HG03045 (cell line): ENCODE measurements at regions not wholly inside any gene's neighbourhood (a gene's known extent, or its start where the extent isn't known, plus 50 kb on each side); places are given as distances from the start of the nearest gene placed in this dataset.

Experiments
- ATAC-seq: cut with Tn5 transposase; IDR thresholded peaks from one replicate; pipeline ENCODE4 v1.9.1; 2021; ENCODE audit warnings: mild to moderate bottlenecking, moderate library complexity; ENCODE audit not compliant: unreplicated experiment

DNA sequence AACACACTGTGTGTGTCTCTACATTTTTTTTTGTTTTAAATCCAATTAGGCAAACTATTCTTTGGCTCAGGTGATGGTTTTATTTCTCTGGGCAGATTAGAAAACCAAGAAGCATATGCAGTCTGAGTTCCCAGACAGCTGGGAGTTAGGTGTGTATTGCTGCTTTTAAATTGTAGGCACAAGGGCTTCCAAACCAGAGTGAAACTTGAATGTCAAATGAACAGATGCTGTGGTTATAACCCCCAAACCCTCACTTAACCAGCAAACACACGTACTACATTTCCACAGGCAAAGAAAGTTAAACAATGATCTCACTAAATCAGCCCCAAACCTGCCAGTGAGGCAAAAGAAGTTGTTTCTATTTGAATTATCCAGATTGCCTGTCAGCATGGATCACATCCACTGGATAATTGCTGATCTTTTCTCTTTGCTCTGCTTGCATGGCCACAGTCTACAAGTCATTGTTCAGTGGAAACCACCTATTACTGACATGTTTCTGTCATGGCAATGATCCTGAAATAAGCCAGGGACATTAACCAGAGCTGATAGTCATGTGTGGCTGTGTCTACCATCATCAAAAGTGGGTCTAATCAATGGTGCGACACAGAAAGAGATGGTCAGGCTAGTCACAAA lies 576.5 kb upstream of the PLXNA2 start:
- ATAC-seq: no peak

DNA sequence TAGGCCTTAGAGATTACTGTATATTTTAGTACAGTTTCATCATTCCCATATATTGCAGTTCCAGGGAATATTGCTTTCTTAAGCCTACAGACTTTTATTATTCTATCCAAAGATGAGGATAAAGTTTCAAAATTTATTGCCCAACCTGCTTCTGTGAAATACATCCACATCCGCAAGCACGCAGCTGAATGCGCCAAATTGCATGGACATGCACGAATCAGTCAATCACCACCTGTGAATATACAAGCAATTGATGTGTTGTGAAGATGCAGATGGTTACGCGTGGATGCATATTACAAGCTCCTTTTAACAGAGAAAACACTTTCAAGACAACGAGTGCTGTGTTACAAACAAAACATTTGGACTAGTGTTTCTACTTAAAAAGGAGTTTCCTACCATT lies 577.8 kb upstream of the PLXNA2 start:
- no peak for ATAC-seq

DNA sequence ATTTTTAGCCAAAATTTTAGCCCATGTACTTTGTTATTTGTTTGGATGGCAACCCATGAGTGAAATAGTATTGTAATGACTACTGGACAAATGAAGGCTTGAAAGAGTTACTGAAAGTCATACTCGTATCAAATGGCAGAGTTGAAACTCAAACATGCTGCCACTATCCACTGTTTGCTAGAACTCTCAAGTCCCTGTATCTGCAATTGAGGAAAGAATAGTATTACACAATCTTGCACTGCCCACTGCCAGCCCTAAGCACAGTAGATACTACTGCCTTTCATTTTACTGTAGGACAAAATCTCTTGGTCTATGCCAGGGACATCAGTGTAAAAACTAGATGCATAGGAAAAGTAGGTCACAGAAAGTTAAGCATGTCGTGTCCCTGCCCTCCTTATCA lies 581.1 kb upstream of the PLXNA2 start:
- ATAC-seq: no peak

DNA sequence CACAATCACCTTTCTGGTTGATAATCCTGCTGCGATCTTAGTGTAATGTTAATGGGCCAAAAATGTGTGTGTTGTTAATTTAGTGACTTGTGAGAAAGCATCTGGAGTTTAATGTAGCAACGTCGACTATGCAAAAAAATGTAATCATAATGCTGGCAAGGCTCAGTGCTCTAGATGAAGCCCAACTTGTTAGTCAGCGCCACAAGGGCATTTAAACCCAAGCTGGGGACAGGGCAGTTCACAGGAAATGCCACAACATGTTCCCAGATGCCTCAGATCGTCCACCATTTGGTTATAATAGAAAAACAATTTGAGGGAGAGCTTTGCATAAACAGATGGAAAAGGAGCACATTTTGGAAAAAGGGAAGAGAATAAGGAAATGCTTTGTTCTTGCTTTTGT lies 585.4 kb upstream of the PLXNA2 start:
- ATAC-seq: no peak

DNA sequence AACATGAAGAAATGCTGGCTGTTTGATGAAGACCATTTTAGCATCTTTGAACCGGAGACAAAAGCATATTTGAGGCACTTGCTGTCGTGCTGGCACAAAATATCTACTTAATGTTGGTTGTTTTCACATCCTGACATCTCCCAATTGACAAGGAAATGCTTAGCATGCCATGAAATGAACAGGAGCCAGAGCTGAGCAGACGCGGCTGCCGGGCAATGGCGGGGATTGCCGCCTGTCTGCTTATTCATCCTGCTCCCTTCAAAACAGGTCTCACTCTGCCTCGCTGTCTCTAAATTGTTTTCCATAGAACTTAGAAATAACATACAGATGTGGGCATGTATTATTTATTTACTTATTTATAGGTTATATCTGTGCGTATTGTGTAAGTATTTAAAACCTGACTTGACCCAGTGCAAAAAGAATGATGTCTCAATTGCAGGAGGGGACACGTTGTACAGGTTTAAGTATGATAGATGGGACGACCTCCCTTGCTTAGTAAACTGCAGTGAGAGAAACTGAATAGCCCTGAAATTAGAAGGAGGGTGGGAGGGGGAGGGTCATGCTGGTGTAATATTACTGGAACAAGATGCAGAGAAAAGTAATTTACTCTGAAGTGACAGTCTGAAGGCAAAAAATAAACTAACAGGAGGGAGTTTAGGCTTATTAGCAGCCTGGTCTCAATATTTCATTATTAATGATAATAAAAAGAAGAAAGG lies 590.4 kb upstream of the PLXNA2 start:
- ATAC-seq: no peak

DNA sequence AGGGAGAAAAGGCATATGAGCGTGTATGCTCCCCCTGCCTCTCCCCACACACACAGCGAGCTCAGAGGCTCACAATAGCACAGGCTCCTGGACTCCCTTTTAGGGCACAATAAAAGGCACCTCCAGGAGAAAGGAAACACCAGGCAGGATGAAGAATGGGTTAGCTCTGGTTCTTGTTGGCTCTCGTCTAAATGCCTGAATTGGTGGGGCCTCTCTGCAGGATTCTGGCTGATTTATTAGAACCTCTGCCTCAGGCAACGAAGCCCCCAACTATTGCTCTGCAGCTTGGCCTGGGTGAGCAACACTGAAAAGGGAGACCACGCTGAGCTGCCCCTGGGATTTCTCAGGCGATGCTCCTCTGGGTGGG lies 590.9 kb upstream of the PLXNA2 start:
- ATAC-seq: no peak

DNA sequence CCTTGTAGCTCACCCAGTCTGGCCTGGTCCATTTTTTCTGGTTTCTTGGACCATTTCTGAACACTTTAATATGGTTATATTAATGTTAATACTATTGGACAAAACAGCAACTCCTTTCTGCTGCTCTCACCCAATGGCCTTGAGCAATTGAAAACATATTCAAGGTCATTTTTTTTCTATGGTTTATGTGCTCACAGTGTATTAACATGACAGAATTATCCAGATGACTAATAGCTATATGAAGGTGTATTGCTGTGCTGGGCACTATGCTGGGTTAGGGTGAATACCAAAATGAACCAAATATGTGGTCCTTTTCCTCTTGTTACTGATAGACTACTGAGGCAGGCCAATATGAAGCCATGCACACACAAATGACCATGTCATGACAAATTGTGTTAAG lies 591.6 kb upstream of the PLXNA2 start:
- no peak for ATAC-seq

DNA sequence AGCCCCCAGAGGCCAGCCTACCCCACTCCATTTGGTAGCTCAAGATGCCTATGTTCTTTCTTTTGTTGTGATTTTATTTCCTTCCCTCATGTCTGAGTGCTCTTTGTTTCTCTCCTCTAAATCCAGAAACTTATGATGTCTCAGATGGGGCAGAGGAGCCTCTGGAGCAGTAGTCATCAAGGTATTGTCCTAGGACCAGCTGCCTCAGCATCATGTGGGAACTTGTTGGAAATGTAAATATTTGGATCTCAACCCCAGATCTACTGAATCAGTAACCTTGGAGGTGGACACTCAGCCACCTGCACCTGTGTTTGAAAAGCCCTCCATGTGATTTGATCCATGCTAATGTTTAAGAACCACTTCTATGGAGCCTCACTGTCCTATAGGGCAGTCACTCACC lies 593.1 kb upstream of the PLXNA2 start:
- ATAC-seq: no peak

DNA sequence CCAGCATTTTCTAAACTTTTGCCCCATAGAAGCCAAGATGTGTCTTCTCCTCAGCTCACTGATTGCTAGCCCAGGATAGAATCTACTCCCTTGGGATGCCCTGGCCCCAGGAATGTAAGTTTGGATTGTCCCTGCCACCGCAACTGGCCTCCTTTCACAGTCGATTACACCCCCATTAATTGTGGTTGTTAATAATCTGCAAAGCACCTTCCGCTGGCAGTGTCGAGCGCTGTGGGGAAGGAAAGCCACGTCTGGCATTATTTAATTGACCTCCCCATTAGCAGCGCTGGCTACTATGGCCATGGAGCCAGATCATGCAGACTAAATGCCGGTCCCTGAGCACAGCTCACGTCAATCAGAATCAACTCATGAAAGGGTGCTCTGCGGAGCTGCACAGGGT lies 597.3 kb upstream of the PLXNA2 start:
- ATAC-seq: no peak

DNA sequence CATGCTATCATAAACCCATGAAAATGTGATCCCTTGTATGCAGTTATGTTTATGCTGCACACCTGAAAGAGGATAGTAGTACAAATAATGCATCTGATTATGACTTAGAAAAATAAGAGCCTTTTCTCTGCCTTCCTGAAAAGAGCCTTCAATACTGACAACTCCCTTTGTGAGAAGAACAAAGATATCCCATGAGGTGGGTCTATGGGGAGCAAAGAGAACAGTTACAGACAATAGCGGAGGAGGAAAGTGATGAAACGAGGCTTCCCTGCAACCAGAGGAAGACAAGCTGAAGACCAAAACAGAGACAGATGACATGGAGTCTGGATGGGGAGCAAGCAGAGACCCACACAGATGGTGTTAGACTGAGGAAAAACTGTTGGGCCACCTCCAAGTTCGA lies 598.3 kb upstream of the PLXNA2 start:
- no peak for ATAC-seq

DNA sequence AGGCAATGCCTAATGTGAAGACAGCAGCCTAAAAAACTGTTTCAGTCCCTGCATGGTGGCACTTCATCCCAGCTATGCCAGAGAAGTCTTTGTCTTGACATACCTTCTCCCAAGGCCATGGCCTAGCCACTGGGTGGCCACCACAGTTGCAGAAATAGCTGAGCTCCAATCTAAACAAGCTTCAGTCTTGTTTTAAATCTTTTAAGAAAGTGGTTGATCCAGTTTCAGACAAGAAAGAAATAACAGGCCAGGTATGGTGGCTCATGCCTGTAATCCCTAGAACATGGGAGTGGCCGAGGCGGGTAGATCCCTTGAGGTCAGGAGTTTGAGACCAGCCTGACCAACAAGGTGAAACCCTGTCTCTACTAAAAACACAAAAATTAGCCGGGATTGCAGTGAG lies 600.0 kb upstream of the PLXNA2 start:
- no peak for ATAC-seq

DNA sequence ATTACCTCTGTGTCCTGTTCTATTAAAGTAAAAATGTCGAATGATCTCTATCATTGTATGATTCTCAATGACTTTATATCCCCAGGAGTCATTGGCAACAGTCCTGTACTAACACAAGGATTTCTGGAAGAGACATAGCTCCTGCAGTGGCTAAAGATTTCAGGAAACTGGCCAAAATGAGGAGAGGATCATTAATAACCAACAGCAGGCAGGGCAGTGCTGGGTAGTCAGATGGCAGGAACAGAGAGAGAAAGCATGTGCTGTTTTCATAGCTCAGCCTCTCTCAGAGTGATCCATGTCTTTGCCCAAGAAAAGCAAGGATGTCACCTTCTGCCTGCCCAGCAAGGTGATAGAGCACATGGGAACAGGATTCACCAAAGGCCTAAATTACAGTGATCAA lies 604.7 kb upstream of the PLXNA2 start:
- ATAC-seq: no peak

DNA sequence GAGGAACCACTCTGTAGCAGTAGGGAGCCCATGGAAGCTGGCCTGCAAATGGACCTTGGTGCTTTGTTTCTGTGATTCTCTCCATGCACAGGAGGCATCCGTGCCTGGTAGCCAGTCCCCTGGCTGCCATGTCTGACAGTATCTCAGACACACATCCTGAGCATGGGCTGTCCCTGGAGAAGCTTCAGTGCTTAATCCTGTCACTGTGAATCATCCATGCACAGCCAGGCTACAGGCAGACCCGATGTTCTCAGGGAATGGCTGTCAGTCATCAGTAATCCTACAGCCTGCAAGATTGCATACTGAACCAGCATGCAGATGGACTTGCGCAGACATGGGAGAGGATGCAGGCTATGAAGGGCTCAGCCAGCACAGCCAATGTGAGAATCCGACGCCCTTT lies 606.3 kb upstream of the PLXNA2 start:
- ATAC-seq: no peak

DNA sequence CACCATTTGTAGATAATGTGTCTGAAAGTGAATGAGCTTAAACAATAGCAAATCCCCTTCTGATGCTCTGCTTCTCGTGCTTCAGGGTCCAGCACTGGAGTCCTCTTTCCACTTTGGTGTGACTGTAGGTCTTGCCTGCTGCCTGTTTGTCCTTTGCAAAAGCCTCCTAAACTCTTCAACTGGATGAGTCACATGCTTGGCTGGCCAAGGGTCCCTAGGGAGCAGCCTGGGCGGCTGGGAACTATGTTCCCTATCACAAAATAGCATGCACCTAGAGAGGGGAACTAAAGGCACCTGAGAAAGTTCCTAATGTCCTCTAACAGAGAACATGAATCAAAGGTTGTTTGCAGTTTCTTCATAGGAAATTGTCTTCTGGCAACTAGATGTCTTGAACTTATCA lies 607.2 kb upstream of the PLXNA2 start:
- ATAC-seq: no peak

DNA sequence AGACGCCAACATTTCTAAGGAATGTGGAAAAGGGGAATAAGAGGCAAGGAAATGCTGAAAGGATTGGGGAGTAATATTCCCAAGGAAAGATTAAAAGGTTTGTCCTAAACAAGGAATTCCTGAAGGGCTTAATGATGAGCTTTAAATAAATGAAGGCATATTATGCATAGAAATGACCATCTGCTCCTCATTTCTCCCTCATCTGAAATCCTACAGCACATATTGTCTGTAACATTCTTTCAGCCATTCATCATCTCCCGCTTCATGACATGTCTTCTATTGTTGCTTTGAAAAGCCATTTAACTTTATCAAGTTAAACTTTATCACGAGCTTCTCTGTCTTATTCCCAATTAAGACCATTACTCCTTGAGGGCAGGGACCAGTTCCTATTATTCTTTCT lies 608.7 kb upstream of the PLXNA2 start:
- no peak for ATAC-seq

DNA sequence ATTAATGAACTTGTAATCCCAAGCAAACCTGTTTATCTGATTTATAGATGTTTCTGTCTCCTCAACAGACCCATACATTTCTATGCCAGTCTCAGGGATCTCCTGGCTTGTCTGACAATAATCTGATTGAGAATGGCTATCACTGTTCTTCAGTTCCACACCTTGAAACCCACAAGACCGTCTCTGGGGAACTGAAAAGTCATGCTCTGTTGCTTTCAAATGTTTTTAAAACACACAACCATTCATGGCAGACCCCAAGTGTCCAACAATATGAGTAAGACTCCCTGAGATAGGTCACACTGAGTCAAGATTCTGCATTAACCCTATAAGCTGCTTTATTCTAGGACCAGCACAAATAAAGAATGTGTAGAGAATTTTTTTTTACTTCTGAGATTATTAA lies 611.2 kb upstream of the PLXNA2 start:
- peak; percentile 44 for ATAC-seq

DNA sequence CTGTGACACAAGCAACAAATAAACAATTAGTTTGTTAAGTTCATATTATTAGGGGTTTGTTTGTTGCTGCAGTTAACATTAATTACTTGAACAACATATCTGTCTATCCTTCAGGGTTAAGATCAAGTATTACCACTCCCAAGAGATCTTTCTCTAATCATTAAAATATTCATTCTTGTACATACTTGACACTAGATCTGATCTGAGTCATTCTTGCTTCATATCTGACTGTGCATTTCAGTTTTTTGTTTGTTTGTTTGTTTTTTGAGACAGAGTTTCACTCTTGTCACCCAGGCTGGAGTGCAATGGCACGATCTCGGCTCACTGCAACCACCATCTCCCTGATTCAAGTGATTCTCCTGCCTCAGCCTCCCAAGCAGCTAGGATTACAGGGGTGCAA lies 613.3 kb upstream of the PLXNA2 start:
- ATAC-seq: no peak

DNA sequence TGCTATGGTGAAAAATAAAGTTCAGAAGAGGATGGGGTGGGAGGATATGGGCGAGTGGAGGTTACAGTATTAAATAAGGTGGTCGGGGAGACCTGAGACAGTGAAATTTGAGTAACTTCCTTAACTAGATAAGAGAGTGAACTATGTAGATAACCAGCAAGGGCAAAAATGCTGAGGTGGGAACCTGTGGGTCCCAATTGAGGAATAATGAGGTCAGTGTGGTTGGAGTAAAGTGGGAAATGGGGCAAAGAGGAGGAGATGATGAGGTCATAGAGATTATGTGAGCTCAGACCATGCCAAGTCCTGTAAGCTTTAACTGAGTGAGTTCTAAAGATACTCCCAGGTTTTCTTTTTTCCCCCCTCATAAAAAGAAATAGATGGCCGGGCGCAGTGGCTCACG lies 614.6 kb upstream of the PLXNA2 start:
- ATAC-seq: no peak

DNA sequence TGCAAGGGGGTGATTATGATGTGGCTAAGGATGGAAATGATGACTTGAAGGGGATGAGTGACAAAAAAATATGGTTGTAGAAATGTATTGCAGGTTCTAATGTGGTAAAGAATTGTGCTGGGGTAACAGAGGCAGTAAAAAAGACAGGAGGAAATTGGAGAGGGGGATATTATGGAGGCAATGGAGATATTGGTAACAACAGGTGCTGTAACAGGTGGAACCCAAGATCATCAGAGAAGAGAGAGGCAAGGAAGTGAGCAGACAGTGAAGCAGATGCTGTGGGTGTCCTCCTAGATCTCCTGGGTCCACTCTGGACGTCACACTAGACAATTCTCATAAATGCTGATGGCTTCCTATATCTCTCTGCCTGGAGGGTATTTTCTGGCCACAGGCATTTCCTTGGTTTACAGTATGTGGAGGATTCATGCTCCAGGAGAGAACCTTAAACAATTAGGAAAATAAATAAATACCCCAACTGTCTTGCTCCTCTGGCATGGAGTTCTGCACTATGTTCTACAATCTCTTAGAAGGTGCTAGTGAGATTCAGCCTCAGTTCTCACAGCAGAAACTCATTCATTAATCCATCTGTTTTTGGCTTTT lies 620.3 kb upstream of the PLXNA2 start:
- no peak for ATAC-seq

DNA sequence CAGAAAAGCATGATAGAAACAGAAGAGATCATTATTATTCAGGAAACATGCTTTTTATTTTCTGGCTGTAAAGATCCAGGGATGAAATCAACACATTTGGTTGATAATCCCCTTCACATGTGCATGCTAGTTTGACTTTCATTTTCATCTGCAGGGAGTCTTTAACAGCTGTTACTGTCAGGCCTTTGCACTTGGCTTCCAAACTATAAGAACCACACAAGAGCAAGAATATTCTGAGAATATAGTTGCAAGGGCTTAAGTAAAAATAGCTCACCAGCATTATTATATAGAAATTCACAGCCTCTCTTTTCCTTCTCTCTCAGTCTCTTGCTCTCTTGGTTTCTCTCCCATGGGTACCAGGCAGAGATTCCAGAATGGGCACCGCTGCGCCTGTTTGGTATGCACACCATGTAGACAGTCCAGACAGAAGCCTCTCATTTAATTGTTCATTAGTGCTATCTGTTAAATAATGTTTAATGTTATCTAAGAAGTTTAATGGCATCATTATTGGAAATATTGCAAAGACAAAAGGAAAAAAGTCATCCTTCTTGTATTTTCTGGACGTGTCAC lies 622.3 kb upstream of the PLXNA2 start:
- ATAC-seq: no peak

DNA sequence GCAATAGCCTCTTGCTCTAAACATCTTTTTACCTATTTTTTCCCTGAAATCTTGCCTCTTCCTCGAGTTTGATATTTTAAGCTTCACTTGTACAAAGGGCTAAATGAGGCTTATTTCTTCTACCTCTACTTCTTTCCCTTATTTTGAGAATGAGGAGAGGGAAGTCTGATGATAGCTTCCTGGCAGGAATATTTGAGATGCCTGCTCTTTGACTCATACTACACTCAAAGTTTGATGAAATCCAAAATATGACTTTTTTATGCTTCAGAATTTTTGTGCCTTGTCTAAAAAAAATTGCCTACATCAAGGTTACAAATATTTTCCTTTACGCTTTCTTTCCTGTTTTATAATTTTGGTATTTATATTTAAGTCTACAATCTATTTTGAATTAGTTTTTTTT lies 624.4 kb upstream of the PLXNA2 start:
- no peak for ATAC-seq

DNA sequence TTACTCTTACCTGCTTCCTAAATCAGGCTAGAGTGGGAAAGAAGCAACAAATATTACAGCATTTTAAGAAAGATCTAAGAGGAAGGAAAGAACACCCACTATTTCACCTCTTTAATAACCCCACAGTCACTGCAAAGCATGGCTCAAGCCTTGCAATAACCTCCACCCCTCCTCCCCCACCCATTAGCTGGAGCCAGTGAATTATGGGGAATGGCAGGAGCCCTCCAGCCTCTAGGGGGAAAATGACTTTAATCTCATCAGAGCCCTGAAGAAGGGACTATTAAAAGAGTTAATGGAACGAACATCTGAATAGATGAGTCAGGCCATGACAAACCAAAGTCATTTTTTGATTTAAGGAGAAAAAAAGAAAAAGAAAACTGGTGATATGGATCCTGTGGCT lies 630.7 kb upstream of the PLXNA2 start:
- ATAC-seq: no peak
